HG02678 (cell line): ENCODE measurements at regions not wholly inside any gene's neighbourhood (a gene's known extent, or its start where the extent isn't known, plus 50 kb on each side); places are given as distances from the start of the nearest gene placed in this dataset.
A peak's percentile ranks its signal among the peaks of the same experiment; 100 is the strongest.

ENCODE experiments used
- ATAC-seq: cut with Tn5 transposase; IDR thresholded peaks from one replicate; pipeline ENCODE4 v1.9.1; 2021; ENCODE audit warnings: mild to moderate bottlenecking, moderate library complexity; ENCODE audit not compliant: unreplicated experiment

- ATAC-seq: no peak
Observed at GRCh38 chr1:83735526-83735925, 263.4 kb downstream of the TTLL7 start.

- no peak for ATAC-seq
Observed at GRCh38 chr1:83734420-83734819, 264.5 kb downstream of the TTLL7 start.

- no peak for ATAC-seq
Observed at GRCh38 chr1:83725735-83726360, 273.1 kb downstream of the TTLL7 start.

GRCh38 chr1:83718338-83718737 lies 280.6 kb downstream of the TTLL7 start:
- ATAC-seq: no peak

- ATAC-seq: no peak
Observed at GRCh38 chr1:83717785-83718184, 281.1 kb downstream of the TTLL7 start.

GRCh38 chr1:83716641-83717040 lies 282.3 kb downstream of the TTLL7 start:
- no peak for ATAC-seq

GRCh38 chr1:83715550-83715949 lies 283.4 kb downstream of the TTLL7 start:
- ATAC-seq: no peak

GRCh38 chr1:83709662-83710061 lies 289.3 kb downstream of the TTLL7 start:
- ATAC-seq: no peak

GRCh38 chr1:83706354-83706938 lies 292.5 kb downstream of the TTLL7 start:
- no peak for ATAC-seq

- no peak for ATAC-seq
Observed at GRCh38 chr1:83705091-83705490, 293.8 kb downstream of the TTLL7 start.

GRCh38 chr1:83704350-83704749 lies 294.6 kb downstream of the TTLL7 start:
- no peak for ATAC-seq

- no peak for ATAC-seq
Observed at GRCh38 chr1:83702356-83702755, 296.6 kb downstream of the TTLL7 start.

- ATAC-seq: no peak
Observed at GRCh38 chr1:83701355-83701754, 297.6 kb downstream of the TTLL7 start.

GRCh38 chr1:83698644-83699043 lies 300.3 kb downstream of the TTLL7 start:
- no peak for ATAC-seq

GRCh38 chr1:83697961-83698360 lies 301.0 kb downstream of the TTLL7 start:
- no peak for ATAC-seq

- no peak for ATAC-seq
Observed at GRCh38 chr1:83697220-83697619, 301.7 kb downstream of the TTLL7 start.

GRCh38 chr1:83694449-83694848 lies 304.5 kb downstream of the TTLL7 start:
- ATAC-seq: no peak

- ATAC-seq: peak; percentile 5
Observed at GRCh38 chr1:83693427-83694126, 305.4 kb downstream of the TTLL7 start.

- ATAC-seq: peak; percentile 77
Observed at GRCh38 chr1:83692524-83693381, 306.2 kb downstream of the TTLL7 start.

GRCh38 chr1:83691953-83692500 lies 306.9 kb downstream of the TTLL7 start:
- no peak for ATAC-seq
